HG03521 (cell line): ENCODE measurements at regions not wholly inside any gene's neighbourhood (a gene's known extent, or its start where the extent isn't known, plus 50 kb on each side); places are given as distances from the start of the nearest gene placed in this dataset.

Experiments
- ATAC-seq: cut with Tn5 transposase; IDR thresholded peaks from one replicate; pipeline ENCODE4 v1.9.1; 2021; ENCODE audit warnings: mild to moderate bottlenecking, moderate library complexity; ENCODE audit not compliant: unreplicated experiment

GRCh38 chr2:139963863-139964355 lies 1183.7 kb upstream of the NXPH2 start:
- ATAC-seq = no peak

GRCh38 chr2:139949242-139949972 lies 1169.2 kb upstream of the NXPH2 start:
- ATAC-seq = no peak

GRCh38 chr2:139946690-139947089 lies 1166.5 kb upstream of the NXPH2 start:
- no peak for ATAC-seq

GRCh38 chr2:139940686-139941085 lies 1160.5 kb upstream of the NXPH2 start:
- ATAC-seq = no peak

GRCh38 chr2:139925903-139926302 lies 1145.7 kb upstream of the NXPH2 start:
- no peak for ATAC-seq

- ATAC-seq = no peak
Observed at GRCh38 chr2:139924070-139924469, 1143.9 kb upstream of the NXPH2 start.

GRCh38 chr2:139918982-139919381 lies 1138.8 kb upstream of the NXPH2 start:
- no peak for ATAC-seq

- no peak for ATAC-seq
Observed at GRCh38 chr2:139917690-139918384, 1137.6 kb upstream of the NXPH2 start.

GRCh38 chr2:139916822-139917221 lies 1136.6 kb upstream of the NXPH2 start:
- no peak for ATAC-seq

GRCh38 chr2:139911160-139911559 lies 1131.0 kb upstream of the NXPH2 start:
- no peak for ATAC-seq

GRCh38 chr2:139909136-139909535 lies 1128.9 kb upstream of the NXPH2 start:
- ATAC-seq = no peak

GRCh38 chr2:139905624-139906023 lies 1125.4 kb upstream of the NXPH2 start:
- no peak for ATAC-seq

GRCh38 chr2:139891636-139892035 lies 1111.4 kb upstream of the NXPH2 start:
- no peak for ATAC-seq

- no peak for ATAC-seq
Observed at GRCh38 chr2:139885921-139886498, 1105.8 kb upstream of the NXPH2 start.

- ATAC-seq = no peak
Observed at GRCh38 chr2:139876964-139877363, 1096.8 kb upstream of the NXPH2 start.

GRCh38 chr2:139876321-139876720 lies 1096.1 kb upstream of the NXPH2 start:
- ATAC-seq = no peak

- no peak for ATAC-seq
Observed at GRCh38 chr2:139872503-139872902, 1092.3 kb upstream of the NXPH2 start.

- ATAC-seq = no peak
Observed at GRCh38 chr2:139872032-139872431, 1091.8 kb upstream of the NXPH2 start.

GRCh38 chr2:139867601-139868226 lies 1087.5 kb upstream of the NXPH2 start:
- ATAC-seq = no peak

- ATAC-seq = no peak
Observed at GRCh38 chr2:139864821-139865302, 1084.7 kb upstream of the NXPH2 start.

GRCh38 chr2:139854769-139855483 lies 1074.7 kb upstream of the NXPH2 start:
- no peak for ATAC-seq
